Suprapubic skin (tissue), 4 donors: ENCODE measurements at regions not wholly inside any gene's neighbourhood (a gene's known extent, or its start where the extent isn't known, plus 50 kb on each side); places are given as distances from the start of the nearest gene placed in this dataset.

Source experiments
- CTCF ChIP-seq, 2 donors: fragments of 200-600 bp in 1 of 2; fragments of 450-650 bp in 1 of 2; sonication (generic) in 1 of 2; IDR thresholded peaks; one replicate each; pipeline ENCODE4 v1.5.1; 2016 to 2019; ENCODE audit warnings: antibody characterized with exemption in 2 of 2, mild to moderate bottlenecking in 1 of 2, moderate library complexity in 1 of 2
- EP300 ChIP-seq: sonication (generic); formaldehyde crosslinking; IDR thresholded peaks from one replicate; pipeline ENCODE4 v1.6.1; 2017; ENCODE audit warnings: antibody characterized with exemption
- POLR2A ChIP-seq, 2 donors: fragments of 450-650 bp; IDR thresholded peaks; one replicate each; pipeline ENCODE4 v1.6.1; 2017; ENCODE audit warnings: antibody characterized with exemption in 2 of 2, mild to moderate bottlenecking in 2 of 2, moderate library complexity in 2 of 2
- POLR2AphosphoS5 ChIP-seq, 3 donors: sonication (generic); formaldehyde crosslinking; IDR thresholded peaks; one replicate each; pipeline ENCODE4 v1.6.1; 2017; ENCODE audit warnings: antibody characterized with exemption in 3 of 3

- no peak for TF ChIP-seq POLR2AphosphoS5 (IDR thresholded peaks at IDR 0.05)
- TF ChIP-seq CTCF (IDR thresholded peaks at IDR 0.05) = no peak
- TF ChIP-seq POLR2A (IDR thresholded peaks at IDR 0.05) = no peak
- TF ChIP-seq EP300 = no peak
These were observed 835.5 kb downstream of the TLE4 start for GRCh38 chr9:80407220-80407619.
